DOHH2 (cell line): ENCODE measurements at regions not wholly inside any gene's neighbourhood (a gene's known extent, or its start where the extent isn't known, plus 50 kb on each side); places are given as distances from the start of the nearest gene placed in this dataset.

Source experiments
- H3F3A ChIP-seq: fragments of 200-600 bp; sonication (generic), shearing (Covaris generic); 2 replicates; pipeline ENCODE4 v1.6.0; 2016; ENCODE audit warnings: antibody characterized with exemption, mild to moderate bottlenecking; ENCODE audit not compliant: control insufficient read depth, insufficient read depth
- H3K27ac ChIP-seq: fragments of 200-600 bp; sonication (generic); 2 replicates; pipeline ENCODE4 v1.5.1; 2014; ENCODE audit warnings: low read depth, mild to moderate bottlenecking, low read length, moderate library complexity
- H3K27me3 ChIP-seq: fragments of 200-600 bp; sonication (generic); 2 replicates; pipeline ENCODE4 v1.6.1; 2014; ENCODE audit warnings: mild to moderate bottlenecking, low read length, mixed read lengths; ENCODE audit not compliant: control insufficient read depth
- H3K36me3 ChIP-seq: fragments of 200-600 bp; sonication (generic); 2 replicates; pipeline ENCODE4 v1.6.1; 2014; ENCODE audit warnings: mild to moderate bottlenecking, low read length, moderate library complexity, mixed read lengths; ENCODE audit not compliant: control insufficient read depth
- H3K4me1 ChIP-seq: fragments of 200-600 bp; sonication (generic); 2 replicates; pipeline ENCODE4 v1.6.1; 2014; ENCODE audit warnings: mild to moderate bottlenecking, low read length, mixed read lengths; ENCODE audit not compliant: control insufficient read depth
- H3K4me2 ChIP-seq: fragments of 200-600 bp; sonication (generic); 2 replicates; pipeline ENCODE4 v1.6.0; 2014; ENCODE audit warnings: mild to moderate bottlenecking, low read length, moderate library complexity
- H3K4me3 ChIP-seq: fragments of 200-600 bp; sonication (generic); 2 replicates; pipeline ENCODE4 v1.5.1; 2014; ENCODE audit warnings: mild to moderate bottlenecking, low read length, mixed read lengths
- H3K79me2 ChIP-seq: fragments of 200-600 bp; sonication (generic); 2 replicates; pipeline ENCODE4 v1.6.1; 2014; ENCODE audit warnings: mild to moderate bottlenecking, low read length, mixed read lengths; ENCODE audit not compliant: control insufficient read depth
- H3K9me2 ChIP-seq: fragments of 200-600 bp; sonication (generic); replicated peaks from 2 replicates; pipeline ENCODE4 v1.6.1; 2014; ENCODE audit warnings: mild to moderate bottlenecking, low read length, mixed read lengths; ENCODE audit not compliant: control insufficient read depth
- H3K9me3 ChIP-seq: fragments of 200-600 bp; sonication (generic); 2 replicates; pipeline ENCODE4 v1.6.1; 2014; ENCODE audit warnings: antibody characterized with exemption, low read length, mixed read lengths; ENCODE audit not compliant: control insufficient read depth, insufficient read depth
- H4K20me1 ChIP-seq: fragments of 200-600 bp; sonication (generic); 2 replicates; pipeline ENCODE4 v1.6.0; 2014; ENCODE audit warnings: low read depth, mild to moderate bottlenecking, antibody characterized with exemption, low read length, moderate library complexity; ENCODE audit not compliant: control insufficient read depth, insufficient read depth
- EZH2phosphoT487 ChIP-seq: fragments of 200-600 bp; sonication (generic); IDR thresholded peaks from 2 replicates; pipeline ENCODE4 v1.6.1; 2017; ENCODE audit warnings: borderline replicate concordance, mild to moderate bottlenecking, antibody characterized with exemption, low read length, moderate library complexity, mixed read lengths
- TF ChIP-seq, protein P1 (sequence below): fragments of 200-600 bp; sonication (generic); IDR thresholded peaks from one replicate; pipeline ENCODE4 v1.5.1; 2014; ENCODE audit warnings: antibody characterized with exemption, mild to moderate bottlenecking, low read depth, low read length; ENCODE audit not compliant: poor library complexity, severe bottlenecking

- Histone ChIP-seq H3K9me3 (no peaks in the 10 kb centered on the region), H3K27me3 (no peaks in the 10 kb centered on the region), H3K4me3 (no peak overlapping the region), H4K20me1 (no peaks in the 10 kb centered on the region), H3F3A (no peaks in the 10 kb centered on the region), H3K79me2 (no peaks in the 10 kb centered on the region), H3K4me2 (no peak overlapping the region), H3K9me2 (no peaks in the 10 kb centered on the region), H3K36me3 (no peaks in the 10 kb centered on the region), H3K4me1 (no peaks in the 10 kb centered on the region), H3K27ac (no peak overlapping the region)
- no peak for TF ChIP-seq EZH2phosphoT487
- TF ChIP-seq, protein P1, sequence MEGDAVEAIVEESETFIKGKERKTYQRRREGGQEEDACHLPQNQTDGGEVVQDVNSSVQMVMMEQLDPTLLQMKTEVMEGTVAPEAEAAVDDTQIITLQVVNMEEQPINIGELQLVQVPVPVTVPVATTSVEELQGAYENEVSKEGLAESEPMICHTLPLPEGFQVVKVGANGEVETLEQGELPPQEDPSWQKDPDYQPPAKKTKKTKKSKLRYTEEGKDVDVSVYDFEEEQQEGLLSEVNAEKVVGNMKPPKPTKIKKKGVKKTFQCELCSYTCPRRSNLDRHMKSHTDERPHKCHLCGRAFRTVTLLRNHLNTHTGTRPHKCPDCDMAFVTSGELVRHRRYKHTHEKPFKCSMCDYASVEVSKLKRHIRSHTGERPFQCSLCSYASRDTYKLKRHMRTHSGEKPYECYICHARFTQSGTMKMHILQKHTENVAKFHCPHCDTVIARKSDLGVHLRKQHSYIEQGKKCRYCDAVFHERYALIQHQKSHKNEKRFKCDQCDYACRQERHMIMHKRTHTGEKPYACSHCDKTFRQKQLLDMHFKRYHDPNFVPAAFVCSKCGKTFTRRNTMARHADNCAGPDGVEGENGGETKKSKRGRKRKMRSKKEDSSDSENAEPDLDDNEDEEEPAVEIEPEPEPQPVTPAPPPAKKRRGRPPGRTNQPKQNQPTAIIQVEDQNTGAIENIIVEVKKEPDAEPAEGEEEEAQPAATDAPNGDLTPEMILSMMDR, result no peak
Observed at GRCh38 chr5:167602067-167602466, 689.4 kb upstream of the WWC1 start.

DNA sequence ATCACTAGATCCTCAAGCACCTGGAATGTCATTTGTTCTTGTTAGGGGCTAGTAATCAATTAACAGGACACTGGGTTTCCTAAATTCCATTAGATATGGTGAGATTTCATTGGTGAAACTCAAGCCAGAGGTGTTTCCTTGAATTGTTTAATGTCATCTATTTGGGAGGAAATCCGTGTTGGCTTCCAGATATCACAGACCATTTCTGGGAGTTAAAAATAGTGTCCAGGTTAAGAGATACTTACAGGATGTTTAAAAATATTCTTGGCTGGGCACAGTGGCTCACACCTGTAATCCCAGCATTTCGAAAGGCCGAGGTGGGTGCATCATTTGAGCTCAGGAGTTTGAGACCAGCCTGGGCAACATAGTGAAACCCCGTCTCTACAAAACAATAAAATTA is 688.3 kb upstream of the WWC1 start:
- Histone ChIP-seq H3K4me1 (no peaks in the 10 kb centered on the region), H3K36me3 (no peaks in the 10 kb centered on the region), H3K27me3 (no peaks in the 10 kb centered on the region), H3K4me3 (no peak overlapping the region), H3K79me2 (no peaks in the 10 kb centered on the region), H3K9me3 (no peaks in the 10 kb centered on the region), H3F3A (no peaks in the 10 kb centered on the region), H3K27ac (no peak overlapping the region), H3K9me2 (no peaks in the 10 kb centered on the region), H4K20me1 (no peaks in the 10 kb centered on the region), H3K4me2 (no peak overlapping the region)
- TF ChIP-seq EZH2phosphoT487, result no peak
- TF ChIP-seq, protein P1, result no peak

DNA sequence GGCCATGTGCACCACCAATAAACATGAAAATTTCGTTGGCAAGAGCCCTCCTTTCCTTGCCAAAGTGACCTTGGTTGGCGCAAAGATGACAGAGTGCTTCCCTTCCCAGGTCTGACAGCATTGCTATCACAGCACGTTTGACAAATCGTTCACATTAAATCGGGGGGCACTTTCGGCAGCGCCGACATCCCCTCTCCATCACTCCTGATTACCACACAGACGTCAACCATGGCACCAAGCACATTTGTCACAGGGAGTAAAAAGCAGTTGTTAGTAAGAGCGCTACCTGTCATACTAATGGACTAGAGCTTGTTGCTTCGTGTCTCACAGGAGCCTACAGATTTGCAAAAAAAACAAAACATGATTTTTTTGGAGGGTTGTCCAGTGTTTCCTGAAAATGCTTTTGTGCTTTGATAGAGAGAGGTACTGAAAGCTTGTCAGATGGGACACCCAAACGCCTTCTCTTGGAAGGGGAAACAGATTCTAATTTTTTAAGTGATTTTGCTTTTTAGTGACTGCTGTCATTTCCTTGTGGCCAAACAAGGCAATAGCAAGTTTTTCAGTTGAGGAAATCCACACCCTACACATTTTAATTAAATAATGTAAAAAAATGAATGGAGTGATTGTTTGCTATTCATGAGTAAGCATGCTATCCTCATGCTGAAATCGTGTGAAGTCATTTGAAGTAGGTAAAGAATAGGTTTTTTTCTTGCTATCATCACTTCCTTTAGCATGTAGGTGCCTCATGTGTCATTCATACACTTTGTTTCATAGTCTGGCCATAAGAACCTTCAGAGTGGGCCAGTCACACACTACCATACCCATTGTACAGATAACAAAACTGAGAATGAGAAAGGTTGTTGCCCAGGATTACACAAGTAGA is 682.8 kb upstream of the WWC1 start:
- Histone ChIP-seq H3K4me1 (no peaks in the 10 kb centered on the region), H3K9me3 (no peaks in the 10 kb centered on the region), H3K9me2 (no peaks in the 10 kb centered on the region), H3K79me2 (no peaks in the 10 kb centered on the region), H3K4me3 (no peak overlapping the region), H3K27ac (no peak overlapping the region), H3F3A (no peaks in the 10 kb centered on the region), H3K27me3 (no peaks in the 10 kb centered on the region), H4K20me1 (no peaks in the 10 kb centered on the region), H3K4me2 (no peak overlapping the region), H3K36me3 (no peaks in the 10 kb centered on the region)
- TF ChIP-seq EZH2phosphoT487, result no peak
- TF ChIP-seq, protein P1, result no peak
